WERI-Rb-1 (cell line): ENCODE measurements at regions not wholly inside any gene's neighbourhood (a gene's known extent, or its start where the extent isn't known, plus 50 kb on each side); places are given as distances from the start of the nearest gene placed in this dataset.
A peak's percentile ranks its signal among the peaks of the same experiment; 100 is the strongest.

Experiments used
- DNase-seq: peaks from one replicate; pipeline ENCODE4 v3.0.0-alpha.2; 2020
- H3K27ac ChIP-seq: fragments of 250-450 bp; sonication (Bioruptor Pico); 2 replicates; pipeline ENCODE4 v1.5.1; 2020; ENCODE audit warnings: mild to moderate bottlenecking, moderate library complexity
- H3K27me3 ChIP-seq: fragments of 250-450 bp; sonication (Bioruptor Pico); 2 replicates; pipeline ENCODE4 v1.5.1; 2021; ENCODE audit warnings: mild to moderate bottlenecking, low read depth, moderate library complexity; ENCODE audit not compliant: insufficient read depth, severe bottlenecking
- H3K36me3 ChIP-seq: fragments of 250-450 bp; sonication (Bioruptor Pico); 2 replicates; pipeline ENCODE4 v1.5.1; 2020; ENCODE audit warnings: mild to moderate bottlenecking, moderate library complexity
- H3K4me3 ChIP-seq: 2 replicates; pipeline ENCODE4 v1.5.1; 2011; ENCODE audit warnings: low read depth, mild to moderate bottlenecking, control low read depth, low read length
- H3K9me3 ChIP-seq: fragments of 250-450 bp; sonication (Bioruptor Pico); 2 replicates; pipeline ENCODE4 v1.5.1; 2021; ENCODE audit warnings: mild to moderate bottlenecking, moderate library complexity; ENCODE audit not compliant: severe bottlenecking
- TF ChIP-seq, protein P1 (sequence below): IDR thresholded peaks from 2 replicates; pipeline ENCODE4 v1.5.1; 2011; ENCODE audit warnings: low read depth, mild to moderate bottlenecking, control low read depth, inconsistent platforms, low read length

GRCh38 chrX:27924718-27925117, 56.5 kb downstream of the DCAF8L1 start:
- no peak overlapping the region for H3K27ac ChIP-seq
- H3K27me3 ChIP-seq, result peaks cover 4% of the 10 kb centered on the region
- DNase-seq, result no peak
- H3K9me3 ChIP-seq, result no peaks in the 10 kb centered on the region
- H3K4me3 ChIP-seq, result no peak overlapping the region
- TF ChIP-seq, protein P1, sequence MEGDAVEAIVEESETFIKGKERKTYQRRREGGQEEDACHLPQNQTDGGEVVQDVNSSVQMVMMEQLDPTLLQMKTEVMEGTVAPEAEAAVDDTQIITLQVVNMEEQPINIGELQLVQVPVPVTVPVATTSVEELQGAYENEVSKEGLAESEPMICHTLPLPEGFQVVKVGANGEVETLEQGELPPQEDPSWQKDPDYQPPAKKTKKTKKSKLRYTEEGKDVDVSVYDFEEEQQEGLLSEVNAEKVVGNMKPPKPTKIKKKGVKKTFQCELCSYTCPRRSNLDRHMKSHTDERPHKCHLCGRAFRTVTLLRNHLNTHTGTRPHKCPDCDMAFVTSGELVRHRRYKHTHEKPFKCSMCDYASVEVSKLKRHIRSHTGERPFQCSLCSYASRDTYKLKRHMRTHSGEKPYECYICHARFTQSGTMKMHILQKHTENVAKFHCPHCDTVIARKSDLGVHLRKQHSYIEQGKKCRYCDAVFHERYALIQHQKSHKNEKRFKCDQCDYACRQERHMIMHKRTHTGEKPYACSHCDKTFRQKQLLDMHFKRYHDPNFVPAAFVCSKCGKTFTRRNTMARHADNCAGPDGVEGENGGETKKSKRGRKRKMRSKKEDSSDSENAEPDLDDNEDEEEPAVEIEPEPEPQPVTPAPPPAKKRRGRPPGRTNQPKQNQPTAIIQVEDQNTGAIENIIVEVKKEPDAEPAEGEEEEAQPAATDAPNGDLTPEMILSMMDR, result no peak
- H3K36me3 ChIP-seq, result no peaks in the 10 kb centered on the region

- Histone ChIP-seq H3K4me3 (no peak overlapping the region), H3K27me3 (peaks cover 4% of the 10 kb centered on the region), H3K9me3 (no peaks in the 10 kb centered on the region), H3K36me3 (no peaks in the 10 kb centered on the region), H3K27ac (no peak overlapping the region)
- no peak for DNase-seq
- TF ChIP-seq, protein P1, result no peak
Measured at GRCh38 chrX:27924261-27924660, 57.0 kb downstream of the DCAF8L1 start.

- no peaks in the 10 kb centered on the region for H3K36me3 ChIP-seq
- peaks cover 4% of the 10 kb centered on the region for H3K27me3 ChIP-seq
- no peaks in the 10 kb centered on the region for H3K9me3 ChIP-seq
- DNase-seq, result peak; percentile 12
- TF ChIP-seq, protein P1, result no peak; the same call in 1 of the 2 replicates
- H3K4me3 ChIP-seq, result no peak overlapping the region
- H3K27ac ChIP-seq, result no peak overlapping the region
Measured at GRCh38 chrX:27918799-27919198, 62.5 kb downstream of the DCAF8L1 start.

DNA sequence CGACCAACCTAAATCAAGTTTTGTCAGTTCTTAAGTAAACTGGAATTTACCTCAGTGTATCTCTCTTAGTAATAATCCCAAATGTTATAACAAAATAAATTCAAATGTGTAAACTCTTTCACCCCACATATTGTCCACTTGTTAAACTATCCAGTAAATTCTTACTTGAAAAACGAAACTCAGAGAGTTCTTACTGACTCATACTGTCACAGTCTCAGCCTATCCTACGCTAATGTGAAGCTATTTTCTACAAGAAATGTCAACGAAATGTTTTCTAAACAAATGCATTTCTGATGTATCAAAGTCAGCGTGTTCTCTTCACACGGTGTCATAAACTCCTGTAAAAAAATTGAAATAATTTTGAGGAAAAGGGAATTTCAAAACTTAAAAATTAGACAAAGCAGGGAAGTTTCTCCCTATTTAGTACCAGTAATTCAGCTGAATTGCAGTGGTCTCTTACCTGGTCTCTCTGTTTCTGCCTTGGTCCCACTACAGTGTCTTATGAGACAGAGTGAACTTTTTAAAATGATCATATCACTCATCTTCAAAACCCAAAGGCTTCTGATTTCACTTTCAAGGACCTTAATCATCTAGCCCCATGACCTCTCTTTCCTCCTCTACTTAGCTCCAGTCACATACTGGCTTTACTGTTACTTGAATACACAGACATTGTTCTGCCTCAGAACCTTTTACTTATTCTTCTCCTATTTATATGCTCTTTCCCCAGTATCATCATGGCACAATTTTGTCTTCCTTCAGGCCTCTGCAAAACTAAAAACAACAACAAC, 63.3 kb downstream of the DCAF8L1 start:
- H3K36me3 ChIP-seq, result no peaks in the 10 kb centered on the region

DNA sequence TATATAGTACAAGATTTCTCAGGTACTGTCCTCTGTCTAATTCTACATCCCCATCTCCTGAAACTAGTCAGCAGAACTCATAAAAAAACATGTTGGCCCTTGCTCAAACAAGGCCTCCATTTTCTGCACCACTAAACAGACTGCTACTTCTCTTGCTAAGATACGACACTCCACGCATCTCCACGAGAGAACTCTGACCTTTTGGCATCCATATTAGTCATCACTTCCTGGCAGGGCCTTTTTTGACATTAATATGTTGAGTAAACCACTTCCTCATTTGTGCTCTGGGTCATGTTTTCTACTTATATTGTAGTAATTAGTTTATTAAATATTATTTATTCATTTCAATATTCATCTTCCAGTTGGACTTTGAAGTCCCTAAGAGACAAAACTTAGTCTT, 65.6 kb downstream of the DCAF8L1 start:
- H3K36me3 ChIP-seq, result no peaks in the 10 kb centered on the region
- no peak overlapping the region for H3K27ac ChIP-seq
- H3K9me3 ChIP-seq, result no peaks in the 10 kb centered on the region
- H3K4me3 ChIP-seq, result no peak overlapping the region
- TF ChIP-seq, protein P1, result no peak
- DNase-seq, result no peak
- H3K27me3 ChIP-seq, result peaks cover 4% of the 10 kb centered on the region

More for the DNA sequence above, 63.3 kb downstream of the DCAF8L1 start:
- TF ChIP-seq, protein P1, result no peak
- Histone ChIP-seq H3K27me3 (peaks cover 4% of the 10 kb centered on the region), H3K9me3 (no peaks in the 10 kb centered on the region), H3K4me3 (no peak overlapping the region), H3K27ac (no peak overlapping the region)
- DNase-seq, result no peak

DNA sequence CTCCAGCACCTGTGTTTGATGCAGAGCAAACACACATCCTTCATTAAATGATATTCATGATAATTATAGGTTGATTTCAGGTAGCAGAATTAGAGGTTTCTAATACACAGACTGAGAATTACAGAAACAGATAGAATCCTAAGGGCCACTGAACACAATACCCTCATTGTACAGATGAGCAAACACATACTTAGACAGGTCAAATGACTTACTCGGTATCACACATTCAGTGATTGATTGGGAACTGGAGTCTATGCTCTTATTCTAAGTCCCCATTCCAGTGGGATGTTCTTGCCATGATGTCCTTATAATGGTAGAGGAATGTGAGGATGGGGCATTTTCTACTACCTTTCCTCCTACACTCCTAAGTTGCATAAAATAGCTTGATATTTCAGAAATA, 70.8 kb downstream of the DCAF8L1 start:
- no peaks in the 10 kb centered on the region for H3K36me3 ChIP-seq
- H3K27ac ChIP-seq, result no peak overlapping the region
- H3K4me3 ChIP-seq, result no peak overlapping the region
- TF ChIP-seq, protein P1, result no peak
- H3K27me3 ChIP-seq, result no peaks in the 10 kb centered on the region
- no peaks in the 10 kb centered on the region for H3K9me3 ChIP-seq
- DNase-seq, result no peak
